CD4-positive, alpha-beta T cell (primary cell): ENCODE measurements at regions not wholly inside any gene's neighbourhood (a gene's known extent, or its start where the extent isn't known, plus 50 kb on each side); places are given as distances from the start of the nearest gene placed in this dataset.

Source experiments
- ATAC-seq: fragments of 200-7000 bp; cut with Tn5 transposase; one replicate; pipeline ENCODE4 v1.10.0; 2022; ENCODE audit warnings: mild to moderate bottlenecking; ENCODE audit not compliant: poor library complexity
- CTCF ChIA-PET: fragments of 350-600 bp; sonication (Branson Sonifier 250); formaldehyde crosslinking; loops from one replicate; lab custom pipeline; 2021; ENCODE audit warnings: antibody characterized with exemption, inconsistent platforms; lab: Charles Lee
- POLR2A ChIA-PET: fragments of 350-600 bp; sonication (Branson Sonifier 250); formaldehyde crosslinking; loops from one replicate; lab custom pipeline; 2021; ENCODE audit warnings: antibody characterized with exemption, inconsistent platforms; lab: Charles Lee
- DNase-seq, 14 experiments: peaks; one replicate each; pipeline ENCODE4 v3.0.0-alpha.2; 2013 to 2020; ENCODE audit warnings: mixed read lengths in 2 of 14
- H3K27ac ChIP-seq, 2 donors: one replicate each; pipeline versions ENCODE4 v1.5.1 to v1.7.0; 2013; ENCODE audit warnings: low read length in 2 of 2, low read depth in 1 of 2, mild to moderate bottlenecking in 1 of 2
- H3K27me3 ChIP-seq, 2 experiments: 1 replicate in 1 of 2; 2 replicates in 1 of 2; pipeline versions ENCODE4 v1.6.1 to v1.7.0; 2013; ENCODE audit warnings: low read length in 2 of 2, control low read depth in 1 of 2, mild to moderate bottlenecking in 1 of 2, moderate library complexity in 1 of 2; ENCODE audit not compliant: insufficient read depth in 2 of 2, control insufficient read depth in 1 of 2
- H3K36me3 ChIP-seq: one replicate; pipeline ENCODE4 v1.6.1; 2013; ENCODE audit warnings: low read length, control low read depth; ENCODE audit not compliant: insufficient read depth
- H3K4me1 ChIP-seq: one replicate; pipeline ENCODE4 v1.6.1; 2013; ENCODE audit warnings: low read length, control low read depth; ENCODE audit not compliant: insufficient read depth
- H3K4me3 ChIP-seq: one replicate; pipeline ENCODE4 v1.5.1; 2013; ENCODE audit warnings: mild to moderate bottlenecking, low read length, moderate library complexity
- H3K9me3 ChIP-seq, 2 experiments: 1 replicate in 1 of 2; 2 replicates in 1 of 2; pipeline versions ENCODE4 v1.6.1 to v1.7.0; 2013; ENCODE audit warnings: low read length in 2 of 2, mild to moderate bottlenecking in 2 of 2, control low read depth in 1 of 2, moderate library complexity in 1 of 2; ENCODE audit not compliant: control insufficient read depth in 1 of 2, insufficient read depth in 1 of 2
- H3K27ac Mint-ChIP-seq: one replicate; pipeline ENCODE4 v1.8.0; 2020; ENCODE audit warnings: mixed read lengths
- H3K27me3 Mint-ChIP-seq: one replicate; pipeline ENCODE4 v1.8.0; 2021; ENCODE audit warnings: mixed read lengths
- H3K36me3 Mint-ChIP-seq: one replicate; pipeline ENCODE4 v1.8.0; 2021; ENCODE audit warnings: low read depth, mixed read lengths
- H3K4me1 Mint-ChIP-seq: one replicate; pipeline ENCODE4 v1.8.0; 2021; ENCODE audit warnings: low read depth, mixed read lengths
- H3K4me3 Mint-ChIP-seq: one replicate; pipeline ENCODE4 v1.8.0; 2020; ENCODE audit warnings: mild to moderate bottlenecking, mixed read lengths
- H3K9me3 Mint-ChIP-seq: one replicate; pipeline ENCODE4 v1.8.0; 2020; ENCODE audit warnings: mixed read lengths
- CTCF ChIP-seq: fragments of 200-600 bp; IDR thresholded peaks from one replicate; pipeline ENCODE4 v1.8.0; 2022; ENCODE audit warnings: antibody characterized with exemption, mild to moderate bottlenecking
- intact Hi-C, 2 experiments: fragments of 100-400 bp; cut with DNase I in 1 of 2; cut with micrococcal nuclease in 1 of 2; formaldehyde crosslinking; loops; one replicate each; pipeline versions ENCODE4 v1.15.1 to v1.9.0; 2023 to 2025; cut with DNase I, micrococcal nuclease

- no peaks in the 10 kb centered on the region for H3K27me3 ChIP-seq
- H3K9me3 Mint-ChIP-seq = no peaks in the 10 kb centered on the region
- H3K4me1 Mint-ChIP-seq = no peaks in the 10 kb centered on the region
- no peak overlapping the region for H3K27ac ChIP-seq
- intact Hi-C loops = no loop called here
- no peaks in the 10 kb centered on the region for H3K9me3 ChIP-seq
- ChIA-PET CTCF (no interaction called here), POLR2A (no interaction called here)
- H3K36me3 ChIP-seq = no peaks in the 10 kb centered on the region
- no peak overlapping the region for H3K27ac Mint-ChIP-seq
- H3K4me1 ChIP-seq = no peaks in the 10 kb centered on the region
- H3K36me3 Mint-ChIP-seq = no peaks in the 10 kb centered on the region
- TF ChIP-seq CTCF = no peak
- no peak for DNase-seq
- H3K4me3 ChIP-seq = no peak overlapping the region
- H3K27me3 Mint-ChIP-seq = peaks cover 4% of the 10 kb centered on the region
- no peak for ATAC-seq
- no peak overlapping the region for H3K4me3 Mint-ChIP-seq
Measured at GRCh38 chr14:53847057-53847456, 109.6 kb downstream of the BMP4 start.

- no peaks in the 10 kb centered on the region for H3K9me3 Mint-ChIP-seq
- no peaks in the 10 kb centered on the region for H3K36me3 Mint-ChIP-seq
- ATAC-seq = no peak
- no peak overlapping the region for H3K4me3 Mint-ChIP-seq
- no peaks in the 10 kb centered on the region for H3K4me1 ChIP-seq
- no peak overlapping the region for H3K27ac Mint-ChIP-seq
- no peaks in the 10 kb centered on the region for H3K27me3 ChIP-seq
- ChIA-PET POLR2A (no interaction called here), CTCF (no interaction called here)
- TF ChIP-seq CTCF = no peak
- no peak overlapping the region for H3K27ac ChIP-seq
- H3K36me3 ChIP-seq = no peaks in the 10 kb centered on the region
- no peak overlapping the region for H3K4me3 ChIP-seq
- no peaks in the 10 kb centered on the region for H3K9me3 ChIP-seq
- peaks cover 4% of the 10 kb centered on the region for H3K27me3 Mint-ChIP-seq
- no peaks in the 10 kb centered on the region for H3K4me1 Mint-ChIP-seq
- DNase-seq = no peak
- intact Hi-C loops = no loop called here
Measured at GRCh38 chr14:53845813-53846693, 110.6 kb downstream of the BMP4 start.

GRCh38 chr14:53842938-53843337 is 113.7 kb downstream of the BMP4 start:
- intact Hi-C loops = no loop called here
- H3K27ac ChIP-seq = no peak overlapping the region
- ChIA-PET CTCF (no interaction called here), POLR2A (no interaction called here)
- no peak overlapping the region for H3K4me3 ChIP-seq
- no peaks in the 10 kb centered on the region for H3K4me1 ChIP-seq
- Mint-ChIP-seq H3K36me3 (no peaks in the 10 kb centered on the region), H3K27me3 (no peaks in the 10 kb centered on the region), H3K4me3 (no peak overlapping the region), H3K9me3 (peaks cover under 1% of the 10 kb centered on the region), H3K4me1 (no peaks in the 10 kb centered on the region), H3K27ac (no peak overlapping the region)
- no peak for ATAC-seq
- H3K9me3 ChIP-seq = no peaks in the 10 kb centered on the region
- no peaks in the 10 kb centered on the region for H3K27me3 ChIP-seq
- H3K36me3 ChIP-seq = no peaks in the 10 kb centered on the region
- no peak for DNase-seq
- TF ChIP-seq CTCF = no peak
